Right lobe of liver (tissue), 4 donors: ENCODE measurements at regions not wholly inside any gene's neighbourhood (a gene's known extent, or its start where the extent isn't known, plus 50 kb on each side); places are given as distances from the start of the nearest gene placed in this dataset.

ENCODE experiments used
- CTCF ChIP-seq, 4 donors: fragments of 200-600 bp in 3 of 4; fragments of 450-650 bp in 1 of 4; IDR thresholded peaks; one replicate each; pipeline versions ENCODE4 v1.5.1 to v1.8.0; 2016 to 2022; ENCODE audit warnings: antibody characterized with exemption in 4 of 4, mild to moderate bottlenecking in 2 of 4
- POLR2A ChIP-seq: fragments of 450-650 bp; IDR thresholded peaks from one replicate; pipeline ENCODE4 v1.6.1; 2017; ENCODE audit warnings: antibody characterized with exemption, mild to moderate bottlenecking
- donor health status: DM: no; HTN: no; CAD: no.
- donor health status: DM: no; HTN: no; CAD: no.
- donor health status: DM: no; HTN: yes; CAD: no.

DNA sequence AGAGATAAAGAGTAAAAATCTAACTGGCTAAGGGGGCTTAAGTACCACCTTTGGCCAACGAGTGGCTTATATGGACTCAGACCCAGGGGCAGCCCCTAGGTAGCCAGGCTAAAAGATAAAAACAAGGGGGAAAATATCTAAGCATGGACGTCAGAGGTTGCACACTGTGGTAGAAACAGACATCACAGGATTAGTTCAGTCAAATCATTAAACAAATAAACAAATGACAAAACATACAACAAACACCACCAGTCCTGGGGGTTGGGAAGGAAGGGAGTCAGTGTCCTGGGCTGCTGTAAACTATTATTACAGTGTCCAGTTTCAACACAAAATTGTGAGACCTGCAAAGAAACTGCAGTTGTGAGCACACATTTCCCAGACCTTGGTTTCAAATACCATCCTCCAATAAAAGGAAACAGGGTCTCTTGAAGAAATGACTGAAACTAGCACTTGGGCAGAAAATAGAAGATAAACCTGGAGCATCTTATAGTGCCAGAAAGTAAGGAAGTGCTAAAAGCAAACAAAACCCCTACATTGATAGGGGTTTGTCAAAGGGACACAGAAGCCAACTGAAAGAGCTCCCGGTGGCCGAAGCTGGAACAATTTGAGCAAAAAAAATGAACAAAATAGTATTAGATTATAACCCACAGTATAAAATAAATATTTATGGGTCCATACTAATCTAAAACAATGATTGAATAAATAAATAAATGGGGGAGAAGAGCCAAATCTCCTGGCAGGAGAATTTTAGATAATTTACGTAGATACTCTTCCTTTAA lies 154.8 kb upstream of the KLF7 start:
- TF ChIP-seq CTCF (IDR thresholded peaks at IDR 0.05) (no peak), POLR2A (no peak)
